DOHH2 (cell line): ENCODE measurements at regions not wholly inside any gene's neighbourhood (a gene's known extent, or its start where the extent isn't known, plus 50 kb on each side); places are given as distances from the start of the nearest gene placed in this dataset.

ENCODE experiments used
- H3F3A ChIP-seq: fragments of 200-600 bp; sonication (generic), shearing (Covaris generic); 2 replicates; pipeline ENCODE4 v1.6.0; 2016; ENCODE audit warnings: antibody characterized with exemption, mild to moderate bottlenecking; ENCODE audit not compliant: control insufficient read depth, insufficient read depth
- H3K27ac ChIP-seq: fragments of 200-600 bp; sonication (generic); 2 replicates; pipeline ENCODE4 v1.5.1; 2014; ENCODE audit warnings: low read depth, mild to moderate bottlenecking, low read length, moderate library complexity
- H3K27me3 ChIP-seq: fragments of 200-600 bp; sonication (generic); 2 replicates; pipeline ENCODE4 v1.6.1; 2014; ENCODE audit warnings: mild to moderate bottlenecking, low read length, mixed read lengths; ENCODE audit not compliant: control insufficient read depth
- H3K36me3 ChIP-seq: fragments of 200-600 bp; sonication (generic); 2 replicates; pipeline ENCODE4 v1.6.1; 2014; ENCODE audit warnings: mild to moderate bottlenecking, low read length, moderate library complexity, mixed read lengths; ENCODE audit not compliant: control insufficient read depth
- H3K4me1 ChIP-seq: fragments of 200-600 bp; sonication (generic); 2 replicates; pipeline ENCODE4 v1.6.1; 2014; ENCODE audit warnings: mild to moderate bottlenecking, low read length, mixed read lengths; ENCODE audit not compliant: control insufficient read depth
- H3K4me2 ChIP-seq: fragments of 200-600 bp; sonication (generic); 2 replicates; pipeline ENCODE4 v1.6.0; 2014; ENCODE audit warnings: mild to moderate bottlenecking, low read length, moderate library complexity
- H3K4me3 ChIP-seq: fragments of 200-600 bp; sonication (generic); 2 replicates; pipeline ENCODE4 v1.5.1; 2014; ENCODE audit warnings: mild to moderate bottlenecking, low read length, mixed read lengths
- H3K79me2 ChIP-seq: fragments of 200-600 bp; sonication (generic); 2 replicates; pipeline ENCODE4 v1.6.1; 2014; ENCODE audit warnings: mild to moderate bottlenecking, low read length, mixed read lengths; ENCODE audit not compliant: control insufficient read depth
- H3K9me2 ChIP-seq: fragments of 200-600 bp; sonication (generic); replicated peaks from 2 replicates; pipeline ENCODE4 v1.6.1; 2014; ENCODE audit warnings: mild to moderate bottlenecking, low read length, mixed read lengths; ENCODE audit not compliant: control insufficient read depth
- H3K9me3 ChIP-seq: fragments of 200-600 bp; sonication (generic); 2 replicates; pipeline ENCODE4 v1.6.1; 2014; ENCODE audit warnings: antibody characterized with exemption, low read length, mixed read lengths; ENCODE audit not compliant: control insufficient read depth, insufficient read depth
- H4K20me1 ChIP-seq: fragments of 200-600 bp; sonication (generic); 2 replicates; pipeline ENCODE4 v1.6.0; 2014; ENCODE audit warnings: low read depth, mild to moderate bottlenecking, antibody characterized with exemption, low read length, moderate library complexity; ENCODE audit not compliant: control insufficient read depth, insufficient read depth
- EZH2phosphoT487 ChIP-seq: fragments of 200-600 bp; sonication (generic); IDR thresholded peaks from 2 replicates; pipeline ENCODE4 v1.6.1; 2017; ENCODE audit warnings: borderline replicate concordance, mild to moderate bottlenecking, antibody characterized with exemption, low read length, moderate library complexity, mixed read lengths
- TF ChIP-seq, protein P1 (sequence below): fragments of 200-600 bp; sonication (generic); IDR thresholded peaks from one replicate; pipeline ENCODE4 v1.5.1; 2014; ENCODE audit warnings: antibody characterized with exemption, mild to moderate bottlenecking, low read depth, low read length; ENCODE audit not compliant: poor library complexity, severe bottlenecking

GRCh38 chr9:12595400-12595799, 97.8 kb upstream of the TYRP1 start:
- Histone ChIP-seq H3K4me3 (no peak overlapping the region), H3K79me2 (no peaks in the 10 kb centered on the region), H3K9me3 (no peaks in the 10 kb centered on the region), H3K27ac (no peak overlapping the region), H3K27me3 (no peaks in the 10 kb centered on the region), H3K36me3 (no peaks in the 10 kb centered on the region), H3K4me2 (no peak overlapping the region), H3F3A (no peaks in the 10 kb centered on the region), H4K20me1 (no peaks in the 10 kb centered on the region), H3K9me2 (no peaks in the 10 kb centered on the region; the same call in 1 of the 2 replicates), H3K4me1 (no peaks in the 10 kb centered on the region)
- TF ChIP-seq, protein P1, sequence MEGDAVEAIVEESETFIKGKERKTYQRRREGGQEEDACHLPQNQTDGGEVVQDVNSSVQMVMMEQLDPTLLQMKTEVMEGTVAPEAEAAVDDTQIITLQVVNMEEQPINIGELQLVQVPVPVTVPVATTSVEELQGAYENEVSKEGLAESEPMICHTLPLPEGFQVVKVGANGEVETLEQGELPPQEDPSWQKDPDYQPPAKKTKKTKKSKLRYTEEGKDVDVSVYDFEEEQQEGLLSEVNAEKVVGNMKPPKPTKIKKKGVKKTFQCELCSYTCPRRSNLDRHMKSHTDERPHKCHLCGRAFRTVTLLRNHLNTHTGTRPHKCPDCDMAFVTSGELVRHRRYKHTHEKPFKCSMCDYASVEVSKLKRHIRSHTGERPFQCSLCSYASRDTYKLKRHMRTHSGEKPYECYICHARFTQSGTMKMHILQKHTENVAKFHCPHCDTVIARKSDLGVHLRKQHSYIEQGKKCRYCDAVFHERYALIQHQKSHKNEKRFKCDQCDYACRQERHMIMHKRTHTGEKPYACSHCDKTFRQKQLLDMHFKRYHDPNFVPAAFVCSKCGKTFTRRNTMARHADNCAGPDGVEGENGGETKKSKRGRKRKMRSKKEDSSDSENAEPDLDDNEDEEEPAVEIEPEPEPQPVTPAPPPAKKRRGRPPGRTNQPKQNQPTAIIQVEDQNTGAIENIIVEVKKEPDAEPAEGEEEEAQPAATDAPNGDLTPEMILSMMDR, result no peak
- no peak for TF ChIP-seq EZH2phosphoT487

DNA sequence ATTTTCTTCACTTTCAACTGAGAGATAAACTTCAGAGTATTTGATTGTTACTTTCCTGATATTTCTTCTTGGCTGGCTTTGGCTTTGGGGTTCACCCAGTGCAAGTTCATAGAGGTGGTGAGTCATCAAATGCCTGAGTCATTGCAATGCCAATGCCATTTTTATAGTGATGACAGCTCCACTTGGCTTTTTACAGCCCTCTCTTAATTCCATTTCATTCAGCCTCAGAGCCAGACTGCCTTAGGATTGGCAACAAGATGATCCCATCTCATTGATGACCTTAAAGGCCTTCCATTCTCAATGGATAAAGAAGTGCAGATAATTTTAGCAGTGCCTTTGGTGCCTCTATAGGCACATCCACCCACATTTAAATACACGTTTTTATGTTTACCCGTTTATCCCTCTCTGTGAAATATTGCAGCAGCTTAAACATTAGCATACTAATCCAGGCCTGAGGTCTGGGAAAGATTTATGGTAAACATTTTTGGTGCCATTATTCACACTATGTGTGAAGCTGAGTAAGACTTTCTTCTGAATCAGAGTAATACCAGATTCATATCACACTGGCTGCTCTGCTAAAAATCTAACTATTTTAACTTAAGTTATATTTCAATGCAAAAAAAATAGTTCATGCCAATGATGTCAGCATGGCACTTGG, 88.9 kb upstream of the TYRP1 start:
- no peaks in the 10 kb centered on the region for H3K9me2 ChIP-seq
- H3K4me2 ChIP-seq, result no peak overlapping the region
- H3K27me3 ChIP-seq, result no peaks in the 10 kb centered on the region
- H3K4me1 ChIP-seq, result no peaks in the 10 kb centered on the region
- H3K79me2 ChIP-seq, result no peaks in the 10 kb centered on the region
- H3K27ac ChIP-seq, result no peak overlapping the region
- H4K20me1 ChIP-seq, result no peaks in the 10 kb centered on the region
- no peaks in the 10 kb centered on the region for H3F3A ChIP-seq
- H3K4me3 ChIP-seq, result no peak overlapping the region
- H3K9me3 ChIP-seq, result no peaks in the 10 kb centered on the region
- no peaks in the 10 kb centered on the region for H3K36me3 ChIP-seq
- TF ChIP-seq EZH2phosphoT487, result no peak
- TF ChIP-seq, protein P1, result no peak

DNA sequence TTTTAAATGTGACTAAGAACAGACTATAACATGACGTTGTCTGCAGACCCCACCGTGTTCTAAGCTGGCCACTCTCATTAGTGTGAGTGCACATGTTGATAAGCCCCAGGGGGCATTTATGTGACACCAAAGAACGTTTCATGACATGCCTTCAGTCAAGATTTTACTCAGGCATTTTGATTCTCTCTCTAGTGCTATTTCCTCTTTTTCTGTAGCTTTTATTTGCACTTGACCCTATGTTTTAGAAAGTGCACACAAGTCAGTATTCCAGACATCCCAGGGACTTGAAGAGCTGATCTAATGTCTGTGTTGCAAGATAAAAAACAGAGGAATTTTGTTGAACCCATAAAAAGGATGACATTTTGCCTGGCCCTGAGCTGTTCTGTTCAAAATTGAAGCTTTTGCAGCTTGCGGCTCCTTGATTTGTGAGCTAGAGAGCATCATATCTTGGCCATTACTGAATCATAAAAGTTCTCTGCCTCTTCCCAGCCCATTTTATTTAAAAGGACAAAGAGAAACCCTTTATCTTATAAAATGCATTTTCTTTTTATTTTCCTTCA, 80.9 kb upstream of the TYRP1 start:
- no peak for TF ChIP-seq EZH2phosphoT487
- TF ChIP-seq, protein P1, result no peak
- Histone ChIP-seq H3K4me2 (no peak overlapping the region), H3K27me3 (no peaks in the 10 kb centered on the region), H3F3A (no peaks in the 10 kb centered on the region), H4K20me1 (no peaks in the 10 kb centered on the region), H3K79me2 (no peaks in the 10 kb centered on the region), H3K4me1 (no peaks in the 10 kb centered on the region), H3K27ac (no peak overlapping the region), H3K9me3 (no peaks in the 10 kb centered on the region), H3K4me3 (no peak overlapping the region), H3K9me2 (no peaks in the 10 kb centered on the region), H3K36me3 (no peaks in the 10 kb centered on the region)
